GM18868 (cell line): ENCODE measurements at regions not wholly inside any gene's neighbourhood (a gene's known extent, or its start where the extent isn't known, plus 50 kb on each side); places are given as distances from the start of the nearest gene placed in this dataset.
"Not testable (repeated sequence)": the region's sequence is repeated elsewhere in the genome, so short reads cannot be mapped to it uniquely, and the experiment has no call there.

Source experiments
- ATAC-seq: cut with Tn5 transposase; IDR thresholded peaks from one replicate; pipeline ENCODE4 v1.9.1; 2021; ENCODE audit warnings: mild to moderate bottlenecking, moderate library complexity; ENCODE audit not compliant: unreplicated experiment

DNA sequence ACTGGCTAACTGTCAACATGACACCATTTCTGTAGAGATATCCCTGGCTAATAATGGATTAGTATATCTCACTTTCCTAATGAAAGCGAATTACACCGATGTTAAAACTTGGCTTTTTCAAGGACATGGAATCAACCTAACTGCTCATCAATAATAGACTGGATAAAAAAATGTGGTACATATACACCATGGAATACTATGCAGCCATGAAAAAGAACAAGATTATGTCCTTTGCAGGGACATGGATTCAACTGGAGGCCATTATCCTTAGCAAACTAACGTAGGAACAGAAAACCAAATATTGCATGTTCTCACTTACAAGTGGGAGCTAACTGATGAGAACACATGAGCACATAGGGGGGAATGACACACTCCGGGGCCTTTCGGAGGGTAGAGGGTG is 62.6 kb downstream of the ZIC1 start:
- no peak for ATAC-seq

DNA sequence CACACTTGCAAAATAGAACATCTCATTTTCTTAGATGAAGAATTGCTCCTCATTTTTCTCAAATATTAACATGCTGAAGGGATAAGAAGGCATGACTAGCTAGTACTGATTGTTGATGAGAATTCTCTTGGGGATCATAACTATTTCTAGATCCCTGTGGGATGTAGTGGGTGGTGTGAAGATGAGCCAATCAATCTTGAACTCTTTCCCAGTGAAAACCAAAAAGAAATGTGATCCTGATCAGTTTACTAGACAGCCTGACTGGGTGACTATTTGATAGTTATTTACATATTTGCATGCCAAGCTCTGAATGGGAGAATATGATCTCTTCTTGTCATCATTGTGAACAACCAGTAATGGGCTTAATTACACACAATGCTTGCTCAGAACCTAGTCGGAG is 63.7 kb downstream of the ZIC1 start:
- ATAC-seq: no peak

DNA sequence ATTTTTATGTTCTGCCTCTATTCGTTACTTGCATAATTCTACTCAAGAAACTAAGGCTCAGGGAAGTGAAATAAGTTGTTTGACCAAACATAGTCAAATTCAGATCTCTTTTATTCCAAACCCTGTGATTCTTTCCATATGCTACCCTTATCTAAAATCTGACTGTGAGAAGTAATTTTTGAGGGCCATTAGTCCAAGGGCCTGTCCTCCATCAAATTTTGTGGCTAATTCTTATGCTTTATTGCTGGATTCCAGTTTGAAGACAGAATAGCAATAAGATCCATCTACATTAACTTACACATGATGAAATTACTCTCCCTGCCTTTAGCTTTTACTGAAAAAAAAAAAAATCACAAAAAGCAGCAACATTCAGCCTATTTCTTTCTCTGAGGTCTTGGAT is 74.0 kb downstream of the ZIC1 start:
- no peak for ATAC-seq

DNA sequence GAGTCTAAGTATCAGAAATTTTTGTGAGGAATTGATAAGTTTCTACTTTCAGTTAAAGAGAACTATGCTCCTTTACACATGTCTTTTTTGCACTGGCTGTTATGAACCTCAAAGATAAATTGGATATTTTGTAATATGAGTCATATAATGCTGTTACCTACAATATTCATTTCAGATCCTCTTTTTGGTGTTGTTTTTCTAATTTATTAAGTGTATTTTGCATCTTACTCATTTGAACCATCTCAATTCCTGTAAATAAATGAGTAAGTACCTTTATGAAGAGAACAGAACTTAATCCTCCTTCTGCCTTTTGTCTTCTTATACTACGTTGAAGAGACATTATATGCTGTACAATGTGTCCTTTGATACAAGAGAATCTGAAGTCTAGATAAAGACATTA is 74.4 kb downstream of the ZIC1 start:
- peak; percentile 72 for ATAC-seq

- no peak for ATAC-seq
Measured at GRCh38 chr3:147493065-147493464, 83.9 kb downstream of the ZIC1 start.

DNA sequence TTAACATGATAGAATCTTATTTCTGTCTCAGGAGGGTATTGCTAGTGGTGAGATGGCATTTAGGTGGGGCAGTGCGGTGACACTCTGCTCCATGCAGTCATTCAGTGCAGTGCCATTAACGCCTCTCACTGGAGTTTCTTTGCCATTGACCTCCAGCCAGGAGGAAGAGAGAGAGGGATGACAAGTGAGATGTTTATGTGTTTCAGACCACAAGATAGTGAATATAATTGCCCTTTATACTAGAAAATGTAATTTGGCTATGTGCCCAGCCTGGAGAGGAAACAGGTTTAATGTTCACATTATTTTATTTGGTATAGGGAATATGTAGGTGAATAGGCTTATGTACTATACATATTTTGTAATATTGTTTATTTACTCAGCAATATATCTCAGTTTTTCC is 84.5 kb downstream of the ZIC1 start:
- no peak for ATAC-seq

DNA sequence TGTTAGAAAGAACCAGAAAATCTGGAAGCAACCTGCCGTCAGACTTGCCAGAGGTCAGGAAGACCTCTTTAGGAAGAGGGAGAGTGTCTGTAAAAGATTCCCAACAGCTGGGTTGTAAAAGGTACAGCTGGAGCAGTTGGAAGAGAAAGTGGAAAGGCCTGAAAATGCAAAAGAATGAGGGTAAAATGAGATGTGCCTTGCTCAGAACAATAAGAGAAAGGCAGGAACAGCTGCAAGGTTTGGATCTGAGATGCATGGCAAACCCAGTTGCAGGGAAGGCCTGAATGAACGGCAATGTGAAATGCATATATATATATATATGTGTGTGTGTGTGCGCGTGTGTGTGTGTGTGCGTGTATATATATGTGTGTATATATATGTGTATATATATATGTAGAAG is 88.1 kb downstream of the ZIC1 start:
- no peak for ATAC-seq

GRCh38 chr3:147507638-147508286 is 98.6 kb downstream of the ZIC1 start:
- ATAC-seq: no peak

DNA sequence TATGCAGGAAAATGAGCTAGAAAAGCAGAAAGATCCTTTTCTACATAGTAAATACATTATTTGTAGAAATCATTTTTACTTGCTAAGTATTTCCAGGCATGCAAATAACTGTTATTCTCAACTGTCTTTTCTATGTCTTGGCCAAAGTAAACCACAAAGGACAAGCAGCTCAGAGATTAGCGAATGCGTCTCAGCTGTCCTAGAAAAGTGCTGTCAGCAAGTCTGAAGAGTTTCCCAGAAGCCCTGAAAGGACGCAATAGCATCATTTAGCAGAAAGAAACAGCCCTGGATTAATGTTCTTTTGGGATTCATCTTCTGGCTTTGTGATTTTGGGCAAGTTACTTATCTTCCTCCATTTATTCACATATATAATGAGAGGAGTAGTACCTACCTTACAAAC is 100.3 kb downstream of the ZIC1 start:
- ATAC-seq: no peak

GRCh38 chr3:147513785-147514184 is 104.6 kb downstream of the ZIC1 start:
- no peak for ATAC-seq

DNA sequence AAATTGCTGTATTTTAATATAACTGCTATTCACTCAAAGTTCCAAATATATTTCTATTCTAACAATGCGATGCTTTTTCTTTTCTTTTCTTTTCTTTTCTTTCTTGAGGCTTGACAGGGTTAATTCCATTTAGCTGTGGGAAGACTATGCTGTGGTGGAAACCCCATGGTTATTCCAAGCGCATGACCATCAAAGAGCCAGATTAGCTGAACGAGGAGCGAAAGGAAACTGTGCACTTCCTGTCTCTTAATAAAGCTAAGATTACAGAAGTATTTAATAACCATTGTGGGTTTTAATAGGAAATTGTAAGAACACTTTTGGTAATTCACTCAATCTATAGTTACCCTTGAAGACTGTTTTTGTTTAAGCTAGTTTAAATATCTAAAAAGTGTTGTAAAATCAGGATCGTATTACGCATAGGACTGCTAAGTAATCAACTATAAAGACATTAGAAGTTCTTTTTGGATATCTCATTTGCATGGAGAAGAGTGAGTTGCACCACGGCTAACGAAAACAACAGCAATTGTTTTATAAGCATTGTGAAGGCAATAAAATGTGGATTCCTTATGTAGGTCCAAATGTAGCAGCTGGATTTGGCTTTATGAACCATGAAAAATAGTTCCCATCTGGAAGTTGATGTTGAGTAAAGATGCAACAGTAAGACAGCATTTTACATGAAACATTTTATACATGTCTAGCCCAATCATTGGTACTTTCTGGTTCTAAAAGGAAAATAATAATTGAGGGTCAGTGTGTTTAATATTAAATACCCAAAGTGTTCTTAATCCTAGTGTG is 105.4 kb downstream of the ZIC1 start:
- no peak for ATAC-seq

DNA sequence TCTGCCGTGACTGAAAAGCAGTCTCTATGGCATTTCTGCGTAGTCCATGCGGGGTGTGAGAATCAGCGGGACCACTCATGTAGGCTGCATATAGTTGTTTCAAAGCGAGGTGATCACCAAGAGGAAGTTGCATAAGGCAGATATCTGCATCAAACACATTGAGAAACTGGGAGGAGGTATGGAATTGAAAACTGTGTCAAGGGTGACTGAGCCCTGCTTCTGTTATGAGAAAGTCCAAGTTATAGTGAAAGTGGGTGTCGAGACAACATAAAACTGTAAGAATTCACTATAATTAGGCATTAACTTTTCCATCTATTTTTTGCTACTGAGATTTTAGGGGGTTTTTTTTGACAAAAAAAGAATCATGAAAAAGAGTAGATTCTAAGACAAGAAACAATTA is 109.3 kb downstream of the ZIC1 start:
- peak; percentile 93 for ATAC-seq

- no peak for ATAC-seq
Measured at GRCh38 chr3:147521646-147522045, 112.5 kb downstream of the ZIC1 start.

DNA sequence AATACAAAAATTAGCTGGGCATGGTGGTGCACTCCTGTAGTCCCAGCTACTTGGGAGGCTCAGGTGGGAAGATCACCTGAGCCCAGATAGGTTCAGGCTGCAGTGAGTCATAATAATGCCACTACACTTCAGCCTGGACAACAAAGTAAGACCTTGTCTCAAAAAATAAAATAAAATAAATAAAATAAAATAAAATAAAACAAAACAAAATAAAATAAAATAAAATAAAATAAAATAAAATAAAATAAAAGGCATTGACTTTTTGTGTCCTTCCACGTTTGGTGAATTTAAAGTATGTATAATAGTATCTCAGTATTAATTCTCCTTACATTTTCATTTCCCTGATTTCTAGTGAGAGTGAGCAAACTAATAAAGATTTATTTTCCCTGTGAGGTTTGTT is 113.6 kb downstream of the ZIC1 start:
- ATAC-seq: not testable (repeated sequence)

- ATAC-seq: no peak
Measured at GRCh38 chr3:147529551-147529950, 120.4 kb downstream of the ZIC1 start.

- ATAC-seq: peak; percentile 91
Measured at GRCh38 chr3:147538034-147538433, 128.9 kb downstream of the ZIC1 start.

GRCh38 chr3:147540921-147541320 is 131.8 kb downstream of the ZIC1 start:
- no peak for ATAC-seq

GRCh38 chr3:147544290-147544689 is 135.1 kb downstream of the ZIC1 start:
- no peak for ATAC-seq

- ATAC-seq: no peak
Measured at GRCh38 chr3:147551491-147551890, 142.3 kb downstream of the ZIC1 start.

DNA sequence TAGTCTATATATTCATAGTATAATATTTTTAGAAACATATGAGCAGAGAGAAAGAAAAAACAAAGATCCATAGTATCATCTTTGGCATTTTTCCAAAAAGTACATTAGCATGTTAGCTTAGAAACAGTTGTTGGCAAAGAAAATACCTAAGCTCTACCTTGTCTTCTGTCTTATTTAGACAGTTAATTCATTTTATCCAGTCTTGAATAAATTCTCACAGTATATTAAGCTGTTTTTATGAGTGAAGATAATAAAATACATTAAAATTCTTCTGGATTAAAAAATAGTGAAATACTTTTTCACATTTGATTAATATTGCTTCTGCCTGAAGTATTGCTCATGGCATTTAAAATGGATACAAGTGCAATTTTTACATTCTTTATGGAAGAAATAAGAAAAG is 145.2 kb downstream of the ZIC1 start:
- ATAC-seq: no peak

- ATAC-seq: peak; percentile 66
Measured at GRCh38 chr3:147572970-147573340, 163.8 kb downstream of the ZIC1 start.

DNA sequence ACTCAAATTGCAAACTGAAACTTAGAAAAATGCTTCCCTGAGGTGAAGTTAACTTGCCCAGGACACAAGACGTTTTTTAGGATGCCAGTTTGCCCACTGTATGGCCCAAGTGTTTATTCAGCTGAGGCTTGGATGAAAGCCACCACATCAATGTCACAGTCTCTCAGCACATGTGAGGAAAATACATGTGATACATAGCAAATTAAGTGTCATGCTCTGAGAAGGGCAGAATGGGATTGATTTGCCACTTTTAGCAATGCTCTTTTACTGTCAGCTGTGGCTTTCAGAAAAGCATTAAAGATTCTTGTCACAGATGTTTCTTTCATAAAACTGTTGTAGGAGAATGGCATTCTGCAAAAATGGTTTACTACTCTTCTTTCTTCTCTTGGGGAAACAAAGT is 165.5 kb downstream of the ZIC1 start:
- ATAC-seq: no peak

DNA sequence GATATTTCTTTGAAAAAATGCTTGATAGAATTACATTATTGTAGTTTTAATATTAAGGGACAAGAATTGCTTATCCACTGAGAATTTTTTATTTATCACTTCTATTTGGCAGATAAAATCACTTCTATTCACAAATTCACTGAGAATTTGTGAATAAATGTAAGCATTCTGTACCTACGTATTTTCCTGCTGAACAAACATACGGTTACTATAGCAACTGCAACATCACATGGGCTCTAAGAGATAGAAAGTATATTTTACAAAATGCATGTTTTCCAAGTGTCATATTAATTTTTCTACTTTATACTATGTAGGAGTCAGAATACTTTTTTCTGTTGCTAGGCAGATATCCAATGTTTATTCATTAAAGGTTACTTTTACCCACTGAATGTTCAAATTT is 166.2 kb downstream of the ZIC1 start:
- ATAC-seq: no peak
